MM.1S (cell line): ENCODE measurements at regions not wholly inside any gene's neighbourhood (a gene's known extent, or its start where the extent isn't known, plus 50 kb on each side); places are given as distances from the start of the nearest gene placed in this dataset.

ENCODE experiments used
- CTCF ChIP-seq: fragments of 300-600 bp; sonication (generic); IDR thresholded peaks from 2 replicates; pipeline ENCODE4 v1.5.1; 2016; ENCODE audit warnings: antibody characterized with exemption, low read length, mixed read lengths
- EZH2 ChIP-seq: fragments of 300-600 bp; sonication (generic); optimal IDR thresholded peaks from 2 replicates; pipeline ENCODE3; 2017; ENCODE audit warnings: low read depth, mild to moderate bottlenecking, antibody characterized with exemption, low read length, mixed read lengths
- EZH2phosphoT487 ChIP-seq: fragments of 300-600 bp; sonication (generic); IDR thresholded peaks from 2 replicates; pipeline ENCODE4 v1.6.1; 2018; ENCODE audit warnings: antibody characterized with exemption, low read length

GRCh38 chr20:48220033-48220633 lies 434.9 kb upstream of the SULF2 start:
- no peak for TF ChIP-seq CTCF
- no peak for TF ChIP-seq EZH2phosphoT487
- no peak for TF ChIP-seq EZH2
